Spleen (tissue), 11 donors: ENCODE measurements at regions not wholly inside any gene's neighbourhood (a gene's known extent, or its start where the extent isn't known, plus 50 kb on each side); places are given as distances from the start of the nearest gene placed in this dataset.
A peak's percentile ranks its signal among the peaks of the same experiment; 100 is the strongest.

Experiments
- DNase-seq: peaks from one replicate; pipeline ENCODE4 v3.0.0-alpha.2; 2020
- H3K27ac ChIP-seq, 8 donors: fragments of 200-600 bp; sonication (generic) in 7 of 8; 1 replicate in 4 of 8; 2 replicates in 4 of 8; pipeline versions ENCODE4 v1.5.0 to v1.8.0; 2016 to 2021; ENCODE audit warnings: inconsistent platforms in 4 of 8, mild to moderate bottlenecking in 4 of 8, moderate library complexity in 1 of 8
- H3K27me3 ChIP-seq, 7 donors: fragments of 200-600 bp; sonication (generic) in 6 of 7; replicated peaks in 1 of 7; 1 replicate in 4 of 7; 2 replicates in 3 of 7; pipeline versions ENCODE4 v1.5.0 to v1.8.0; 2016 to 2021; ENCODE audit warnings: inconsistent platforms in 3 of 7, mild to moderate bottlenecking in 1 of 7
- H3K36me3 ChIP-seq, 6 donors: fragments of 200-600 bp; sonication (generic) in 5 of 6; 1 replicate in 4 of 6; 2 replicates in 2 of 6; pipeline versions ENCODE4 v1.5.0 to v1.8.0; 2016 to 2021; ENCODE audit warnings: inconsistent platforms in 2 of 6
- H3K4me1 ChIP-seq, 6 donors: fragments of 200-600 bp; sonication (generic) in 5 of 6; 1 replicate in 3 of 6; 2 replicates in 3 of 6; pipeline versions ENCODE4 v1.5.0 to v1.8.0; 2016 to 2021; ENCODE audit warnings: inconsistent platforms in 3 of 6
- H3K4me3 ChIP-seq, 8 donors: fragments of 200-600 bp; sonication (generic) in 7 of 8; 1 replicate in 4 of 8; 2 replicates in 4 of 8; pipeline versions ENCODE4 v1.5.0 to v1.8.0; 2016 to 2021; ENCODE audit warnings: inconsistent platforms in 4 of 8, mild to moderate bottlenecking in 4 of 8, moderate library complexity in 2 of 8
- H3K9me3 ChIP-seq, 8 donors: fragments of 200-600 bp; sonication (generic) in 7 of 8; 1 replicate in 4 of 8; 2 replicates in 4 of 8; pipeline versions ENCODE4 v1.5.0 to v1.8.0; 2016 to 2021; ENCODE audit warnings: inconsistent platforms in 4 of 8
- POLR2A ChIP-seq, 3 donors: fragments of 450-650 bp; IDR thresholded peaks; one replicate each; pipeline ENCODE4 v1.5.1; 2017; ENCODE audit warnings: antibody characterized with exemption in 3 of 3, mild to moderate bottlenecking in 1 of 3
- POLR2AphosphoS5 ChIP-seq, 3 donors: sonication (generic); formaldehyde crosslinking; IDR thresholded peaks; one replicate each; pipeline ENCODE4 v1.5.1; 2017; ENCODE audit warnings: antibody characterized with exemption in 3 of 3
- whole genome bisulfite sequencing, 5 donors: extraction: QIAGEN DNeasy Blood & Tissue Kit in 3 of 5; methylation state at CpG; one replicate each; pipeline versions ENCODE4 v1.1.5 to v1.1.7; 2013 to 2018; 5-methylcytosine and 5-hydroxymethylcytosine counted together
- intact Hi-C: fragments of 100-400 bp; cut with DNase I; formaldehyde crosslinking; loops from one replicate; pipeline ENCODE4 v1.15.0; 2023; ENCODE audit warnings: low total_unique reads
- TF ChIP-seq, protein P1 (sequence below), 11 experiments: fragments of 200-600 bp in 7 of 11; fragments of 450-650 bp in 4 of 11; sonication (generic) in 4 of 11; IDR thresholded peaks in 8 of 11; conservative IDR thresholded peaks in 3 of 11; 1 replicate in 7 of 11; 2 replicates in 4 of 11; pipeline versions ENCODE4 v1.4.0 to v1.8.0; 2016 to 2021; ENCODE audit warnings: antibody characterized with exemption in 11 of 11, inconsistent platforms in 4 of 11, mild to moderate bottlenecking in 1 of 11
- donor health status: healthy with polysubstance abuse.
- donor health status: DM: no; HTN: no; CAD: no; lungs with moderate emphysema.
- donor health status: DM: no; HTN: no; CAD: no.
- donor health status: Bipolar disorder and iron deficiency.
- donor health status: healthy.
- donor health status: DM: no; HTN: no; CAD: no.
- donor health status: DM: yes; HTN: yes; CAD: no.

DNA sequence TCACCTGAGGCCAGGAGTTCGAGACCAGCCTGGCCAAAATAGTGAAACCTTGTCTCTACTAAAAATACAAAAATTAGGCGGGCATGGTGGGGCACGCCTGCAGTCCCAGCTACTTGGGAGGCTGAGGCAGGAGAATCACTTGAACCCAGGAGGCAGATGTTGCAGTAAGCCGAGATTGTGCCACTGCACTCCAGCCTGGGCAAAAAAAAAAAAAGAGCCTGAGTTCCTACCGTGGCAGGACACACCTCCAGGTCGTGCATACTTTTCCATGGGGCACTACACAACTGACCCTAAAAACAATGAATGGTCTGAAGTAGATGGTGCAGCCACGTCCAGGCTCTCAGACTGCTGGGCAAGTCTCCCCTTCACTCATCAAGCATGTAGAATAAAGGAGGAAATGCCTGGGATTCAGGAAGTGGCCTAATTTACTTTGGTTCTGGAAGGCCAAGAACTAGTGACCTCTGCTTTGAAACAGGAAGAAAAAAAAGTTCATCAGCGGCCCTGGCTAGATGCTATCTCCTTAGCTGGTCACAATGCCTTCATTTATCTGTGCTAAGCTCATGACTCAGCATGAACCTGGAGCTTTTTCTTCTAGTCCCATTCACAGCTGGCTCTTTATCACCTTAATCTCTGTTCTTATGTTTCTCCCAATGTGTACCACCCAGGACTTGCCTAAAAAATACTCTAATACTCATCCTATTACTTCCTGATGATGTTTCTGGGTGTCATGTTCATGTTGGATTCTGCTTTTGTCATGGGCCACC, 55.8 kb upstream of the OR6J1 start:
- intact Hi-C loops: no loop called here
- Histone ChIP-seq H3K4me3 (no peak overlapping the region), H3K4me1 (peaks cover 0 to 12% (median 0%) of the 10 kb centered on the region in 6 donors), H3K27ac (peak overlapping the region in 5 of 8 donors; percentile 11 to 57 (median 34)), H3K27me3 (peaks cover 0 to 28% (median 0%) of the 10 kb centered on the region in 7 donors), H3K9me3 (no peaks in the 10 kb centered on the region), H3K36me3 (no peaks in the 10 kb centered on the region)
- DNase-seq: no peak
- TF ChIP-seq POLR2A (IDR thresholded peaks at IDR 0.05) (no peak), POLR2AphosphoS5 (IDR thresholded peaks at IDR 0.05) (peak in 1 of 3 donors; percentile 37)
- WGBS, 5 donors: 55 to 65% (median 61%) methylated on average over 8 of the region's 8 CpGs

DNA sequence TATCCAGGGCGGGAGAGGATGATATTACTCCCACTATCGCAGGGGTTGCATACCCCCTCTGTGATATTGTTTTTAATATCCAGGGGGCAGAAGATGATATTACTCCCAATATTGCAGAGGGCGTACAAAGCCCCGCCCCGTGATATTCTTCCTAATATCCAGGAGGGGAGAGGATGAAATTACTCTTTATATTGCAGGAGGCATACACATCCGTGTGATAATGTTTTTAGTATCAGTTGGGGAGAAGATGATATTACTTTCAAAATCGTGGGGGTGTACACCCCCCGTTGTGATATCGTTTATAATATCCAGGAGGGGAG, 52.9 kb upstream of the OXA1L start:
- H3K27me3 ChIP-seq: peaks cover 0 to 50% (median 0%) of the 10 kb centered on the region in 7 donors
- TF ChIP-seq, protein P1, sequence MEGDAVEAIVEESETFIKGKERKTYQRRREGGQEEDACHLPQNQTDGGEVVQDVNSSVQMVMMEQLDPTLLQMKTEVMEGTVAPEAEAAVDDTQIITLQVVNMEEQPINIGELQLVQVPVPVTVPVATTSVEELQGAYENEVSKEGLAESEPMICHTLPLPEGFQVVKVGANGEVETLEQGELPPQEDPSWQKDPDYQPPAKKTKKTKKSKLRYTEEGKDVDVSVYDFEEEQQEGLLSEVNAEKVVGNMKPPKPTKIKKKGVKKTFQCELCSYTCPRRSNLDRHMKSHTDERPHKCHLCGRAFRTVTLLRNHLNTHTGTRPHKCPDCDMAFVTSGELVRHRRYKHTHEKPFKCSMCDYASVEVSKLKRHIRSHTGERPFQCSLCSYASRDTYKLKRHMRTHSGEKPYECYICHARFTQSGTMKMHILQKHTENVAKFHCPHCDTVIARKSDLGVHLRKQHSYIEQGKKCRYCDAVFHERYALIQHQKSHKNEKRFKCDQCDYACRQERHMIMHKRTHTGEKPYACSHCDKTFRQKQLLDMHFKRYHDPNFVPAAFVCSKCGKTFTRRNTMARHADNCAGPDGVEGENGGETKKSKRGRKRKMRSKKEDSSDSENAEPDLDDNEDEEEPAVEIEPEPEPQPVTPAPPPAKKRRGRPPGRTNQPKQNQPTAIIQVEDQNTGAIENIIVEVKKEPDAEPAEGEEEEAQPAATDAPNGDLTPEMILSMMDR (IDR thresholded peaks at IDR 0.05 in 8 of 11, conservative IDR thresholded peaks at IDR 0.05 in 3 of 11): no peak
- TF ChIP-seq POLR2AphosphoS5 (IDR thresholded peaks at IDR 0.05) (no peak), POLR2A (IDR thresholded peaks at IDR 0.05) (no peak)
- H3K27ac ChIP-seq: peak overlapping the region in 2 of 8 donors; percentile 46 to 51
- H3K4me1 ChIP-seq: peaks cover 0 to 18% (median 11%) of the 10 kb centered on the region in 6 donors
- no peaks in the 10 kb centered on the region for H3K9me3 ChIP-seq
- DNase-seq: no peak
- intact Hi-C loops: no loop called here
- peak overlapping the region in 4 of 8 donors; percentile 24 to 68 (median 38) for H3K4me3 ChIP-seq
- WGBS, 5 donors: 75 to 84% (median 77%) methylated on average over 9 of the region's 9 CpGs
- no peaks in the 10 kb centered on the region for H3K36me3 ChIP-seq

DNA sequence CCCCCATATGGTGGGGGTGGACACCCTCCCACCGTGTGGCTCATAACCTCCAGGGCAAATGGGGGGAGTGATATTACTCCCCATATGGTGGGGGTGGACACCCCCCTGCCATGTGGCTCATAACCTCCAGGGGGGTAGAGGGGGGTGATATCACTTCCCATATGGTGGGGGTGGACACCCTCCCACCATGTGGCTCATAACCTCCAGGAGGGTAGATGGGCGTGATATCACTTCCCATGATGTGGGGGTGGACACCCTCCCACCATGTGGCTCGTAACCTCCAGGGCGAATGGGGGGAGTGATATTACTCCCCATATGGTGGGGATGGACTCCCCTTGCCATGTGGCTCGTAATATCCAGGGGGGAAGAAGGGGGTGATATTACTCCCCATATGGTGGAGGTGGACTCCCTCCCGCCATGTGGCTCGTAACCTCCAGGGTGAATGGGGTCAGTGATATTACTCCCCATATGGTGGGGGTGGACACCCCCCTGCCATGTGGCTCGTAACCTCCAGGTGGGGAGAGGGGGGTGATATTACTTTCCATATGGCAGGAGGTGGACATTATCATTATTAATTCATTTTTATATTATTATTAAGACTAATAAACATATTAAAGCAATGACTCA, 51.2 kb upstream of the OXA1L start:
- no peak overlapping the region for H3K4me3 ChIP-seq
- TF ChIP-seq POLR2A (IDR thresholded peaks at IDR 0.05) (no peak), POLR2AphosphoS5 (IDR thresholded peaks at IDR 0.05) (no peak)
- TF ChIP-seq, protein P1 (IDR thresholded peaks at IDR 0.05 in 8 of 11, conservative IDR thresholded peaks at IDR 0.05 in 3 of 11): no peak
- intact Hi-C loops: no loop called here
- DNase-seq: no peak
- no peak overlapping the region for H3K27ac ChIP-seq
- WGBS, 5 donors: 76 to 86% (median 81%) methylated on average over 7 to 8 of the region's 8 CpGs
- H3K27me3 ChIP-seq: peaks cover 0 to 34% (median 0%) of the 10 kb centered on the region in 7 donors
- H3K36me3 ChIP-seq: no peaks in the 10 kb centered on the region
- H3K9me3 ChIP-seq: no peaks in the 10 kb centered on the region
- H3K4me1 ChIP-seq: peaks cover 0 to 18% (median 11%) of the 10 kb centered on the region in 6 donors

DNA sequence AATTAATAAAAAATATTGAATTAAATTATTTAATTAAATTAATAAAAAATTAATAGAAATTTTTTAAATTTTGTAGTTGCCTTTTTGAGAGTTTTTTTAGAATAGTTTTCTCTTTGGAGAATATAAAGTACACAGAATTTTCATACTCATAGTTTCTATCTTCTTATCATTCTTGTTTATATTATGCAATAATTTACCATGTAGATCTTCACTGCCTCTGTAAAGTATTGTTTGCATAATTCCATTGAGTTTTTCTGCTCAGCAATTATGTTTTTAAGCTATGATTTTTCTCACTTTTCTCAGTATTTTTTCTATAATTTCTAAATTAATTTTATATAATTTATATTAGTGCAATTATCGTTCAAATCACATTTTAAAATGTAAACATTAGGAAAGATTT, 50.6 kb upstream of the OXA1L start:
- WGBS, 5 donors: 88 to 94% (median 90%) methylated on average over 1 of the region's 1 CpG
- Histone ChIP-seq H3K9me3 (no peaks in the 10 kb centered on the region), H3K27ac (no peak overlapping the region), H3K36me3 (no peaks in the 10 kb centered on the region), H3K27me3 (peaks cover 0 to 28% (median 0%) of the 10 kb centered on the region in 7 donors), H3K4me3 (no peak overlapping the region), H3K4me1 (peaks cover 0 to 18% (median 11%) of the 10 kb centered on the region in 6 donors)
- intact Hi-C loops: no loop called here
- TF ChIP-seq, protein P1 (IDR thresholded peaks at IDR 0.05 in 8 of 11, conservative IDR thresholded peaks at IDR 0.05 in 3 of 11): no peak
- TF ChIP-seq POLR2A (IDR thresholded peaks at IDR 0.05) (no peak), POLR2AphosphoS5 (IDR thresholded peaks at IDR 0.05) (no peak)
- no peak for DNase-seq
